ENCODE measurements at regions not wholly inside any gene's neighbourhood (a gene's known extent, or its start where the extent isn't known, plus 50 kb on each side); places are given as distances from the start of the nearest gene placed in this dataset.

DNA sequence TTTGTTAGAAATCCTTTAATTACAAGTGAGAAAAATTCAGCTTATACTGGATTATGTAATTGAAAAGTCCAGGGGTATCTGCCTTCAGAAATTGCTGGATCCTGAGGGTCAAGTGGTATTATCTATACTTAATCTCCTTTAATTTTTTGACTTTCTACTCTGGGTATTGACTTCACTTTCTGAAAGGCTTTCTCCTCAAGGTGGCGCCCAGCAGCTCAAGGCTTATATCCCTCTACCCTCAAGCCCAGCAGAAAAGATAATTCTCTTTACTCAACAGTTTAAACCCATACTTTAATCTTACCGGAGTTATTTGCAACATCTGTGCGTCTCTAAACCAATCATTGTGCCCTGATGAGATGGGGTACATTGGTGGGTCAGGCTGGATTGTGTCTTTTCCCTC, 129.5 kb downstream of the LARP7 start:
- no peak for TF ChIP-seq POLR2A (IDR thresholded peaks at IDR 0.05; ENCODE audit: low read depth, low read length)
- TF ChIP-seq, protein P1, sequence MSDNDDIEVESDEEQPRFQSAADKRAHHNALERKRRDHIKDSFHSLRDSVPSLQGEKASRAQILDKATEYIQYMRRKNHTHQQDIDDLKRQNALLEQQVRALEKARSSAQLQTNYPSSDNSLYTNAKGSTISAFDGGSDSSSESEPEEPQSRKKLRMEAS (IDR thresholded peaks at IDR 0.05; ENCODE audit: insufficient read depth, insufficient read length): no peak
- TF ChIP-seq, protein P2, sequence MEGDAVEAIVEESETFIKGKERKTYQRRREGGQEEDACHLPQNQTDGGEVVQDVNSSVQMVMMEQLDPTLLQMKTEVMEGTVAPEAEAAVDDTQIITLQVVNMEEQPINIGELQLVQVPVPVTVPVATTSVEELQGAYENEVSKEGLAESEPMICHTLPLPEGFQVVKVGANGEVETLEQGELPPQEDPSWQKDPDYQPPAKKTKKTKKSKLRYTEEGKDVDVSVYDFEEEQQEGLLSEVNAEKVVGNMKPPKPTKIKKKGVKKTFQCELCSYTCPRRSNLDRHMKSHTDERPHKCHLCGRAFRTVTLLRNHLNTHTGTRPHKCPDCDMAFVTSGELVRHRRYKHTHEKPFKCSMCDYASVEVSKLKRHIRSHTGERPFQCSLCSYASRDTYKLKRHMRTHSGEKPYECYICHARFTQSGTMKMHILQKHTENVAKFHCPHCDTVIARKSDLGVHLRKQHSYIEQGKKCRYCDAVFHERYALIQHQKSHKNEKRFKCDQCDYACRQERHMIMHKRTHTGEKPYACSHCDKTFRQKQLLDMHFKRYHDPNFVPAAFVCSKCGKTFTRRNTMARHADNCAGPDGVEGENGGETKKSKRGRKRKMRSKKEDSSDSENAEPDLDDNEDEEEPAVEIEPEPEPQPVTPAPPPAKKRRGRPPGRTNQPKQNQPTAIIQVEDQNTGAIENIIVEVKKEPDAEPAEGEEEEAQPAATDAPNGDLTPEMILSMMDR (IDR thresholded peaks at IDR 0.05; ENCODE audit: extremely low read depth in 1 of 2, insufficient read depth in 1 of 2, low read depth in 1 of 2, low read length in 2 of 2): peak in 1 of 2 donors; percentile 30
- TF ChIP-seq POLR2AphosphoS5 (IDR thresholded peaks at IDR 0.05; ENCODE audit: insufficient read depth, low read depth, low read length): no peak
- TF ChIP-seq EZH2 (IDR thresholded peaks at IDR 0.05; ENCODE audit: borderline replicate concordance, low read depth, low read length, severe bottlenecking): no peak
- TF ChIP-seq FOS (IDR thresholded peaks at IDR 0.05; ENCODE audit: borderline replicate concordance, insufficient read depth, low read length): no peak
